Stimulated activated naive CD8-positive, alpha-beta T cell treated with anti-CD3 and anti-CD28 coated beads, Interleukin-15, Interleukin-2, amounts not matched to agents 100 ng/mL and 50 ng/mL, for 24 hours (primary cell): ENCODE measurements at regions not wholly inside any gene's neighbourhood (a gene's known extent, or its start where the extent isn't known, plus 50 kb on each side); places are given as distances from the start of the nearest gene placed in this dataset.

Experiments used
- H3K27ac Mint-ChIP-seq: one replicate; pipeline ENCODE4 v1.8.0; 2021; ENCODE audit warnings: mild to moderate bottlenecking, mixed read lengths
- H3K27me3 Mint-ChIP-seq: one replicate; pipeline ENCODE4 v1.8.0; 2021; ENCODE audit warnings: mixed read lengths
- H3K36me3 Mint-ChIP-seq: one replicate; pipeline ENCODE4 v1.8.0; 2021; ENCODE audit warnings: low read depth, mixed read lengths
- H3K4me1 Mint-ChIP-seq: one replicate; pipeline ENCODE4 v1.8.0; 2021; ENCODE audit warnings: low read depth, mixed read lengths
- H3K4me3 Mint-ChIP-seq: one replicate; pipeline ENCODE4 v1.8.0; 2021; ENCODE audit warnings: mild to moderate bottlenecking, mixed read lengths
- H3K9me3 Mint-ChIP-seq: one replicate; pipeline ENCODE4 v1.8.0; 2021; ENCODE audit warnings: mixed read lengths

DNA sequence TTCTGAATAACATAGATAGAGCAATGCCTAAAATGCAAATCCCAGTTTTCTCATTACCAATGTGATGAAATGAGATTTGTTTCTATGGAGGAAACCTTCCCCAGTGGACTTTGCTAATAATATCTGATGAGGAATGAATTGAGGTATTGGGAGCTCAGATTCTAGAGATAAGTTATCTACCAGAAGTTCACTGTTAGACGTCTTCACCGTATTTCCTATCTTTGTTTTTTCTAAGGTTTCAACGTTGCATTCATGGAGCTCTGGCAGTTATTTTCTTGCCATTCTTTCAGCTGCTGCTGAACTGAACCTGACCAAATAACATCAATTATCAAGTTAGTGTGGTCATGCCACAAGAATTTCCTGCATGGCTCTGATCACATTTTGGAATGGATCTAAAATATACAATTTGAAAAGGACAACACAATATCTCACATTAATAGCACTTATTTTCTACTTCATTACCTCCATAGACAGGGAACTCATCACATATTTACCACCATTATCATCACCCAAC lies 511.8 kb upstream of the LCORL start:
- H3K4me3 Mint-ChIP-seq = no peak overlapping the region
- no peaks in the 10 kb centered on the region for H3K27me3 Mint-ChIP-seq
- H3K36me3 Mint-ChIP-seq = no peaks in the 10 kb centered on the region
- H3K27ac Mint-ChIP-seq = no peak overlapping the region
- no peaks in the 10 kb centered on the region for H3K9me3 Mint-ChIP-seq
- H3K4me1 Mint-ChIP-seq = no peaks in the 10 kb centered on the region

DNA sequence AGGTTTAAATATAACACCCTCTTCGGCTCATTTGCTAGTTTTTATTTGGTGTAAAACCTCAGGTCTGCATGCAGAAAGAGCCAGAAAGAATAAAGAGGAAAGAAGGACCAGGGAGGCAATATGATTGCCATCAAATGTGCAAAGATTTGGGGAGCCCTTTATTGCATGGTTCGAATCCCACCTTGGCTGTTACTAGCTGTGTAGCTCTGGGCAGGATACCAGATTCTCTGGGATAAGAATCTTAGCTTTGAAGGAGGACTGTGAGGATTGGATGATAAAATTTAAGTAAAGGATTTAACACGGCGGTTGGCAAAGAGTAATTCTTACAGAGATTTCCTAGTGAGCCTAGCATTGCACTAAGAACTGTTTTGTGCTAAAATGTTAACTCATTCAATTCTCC lies 510.2 kb upstream of the LCORL start:
- Mint-ChIP-seq H3K9me3 (no peaks in the 10 kb centered on the region), H3K36me3 (no peaks in the 10 kb centered on the region), H3K4me1 (no peaks in the 10 kb centered on the region), H3K27me3 (no peaks in the 10 kb centered on the region), H3K27ac (no peak overlapping the region), H3K4me3 (no peak overlapping the region)

DNA sequence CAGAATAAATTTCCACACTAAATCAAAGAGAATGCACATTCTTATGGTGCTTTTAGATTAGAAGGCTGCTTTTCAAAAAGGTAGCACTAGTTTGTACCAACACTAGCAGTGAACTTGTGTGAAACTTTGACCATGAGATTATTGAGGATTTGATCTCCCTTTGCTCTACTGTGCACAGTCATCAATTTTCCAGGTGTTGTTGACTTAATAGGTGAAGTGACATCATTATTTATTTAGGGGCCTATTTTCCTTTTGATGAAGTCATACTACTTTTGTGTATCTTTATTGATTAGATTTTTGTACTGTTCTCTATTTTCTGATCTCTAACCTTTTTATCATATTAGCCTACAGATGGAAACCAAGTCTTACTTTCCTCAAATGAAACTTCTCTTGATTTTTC lies 507.9 kb upstream of the LCORL start:
- no peaks in the 10 kb centered on the region for H3K27me3 Mint-ChIP-seq
- no peaks in the 10 kb centered on the region for H3K9me3 Mint-ChIP-seq
- H3K4me1 Mint-ChIP-seq = no peaks in the 10 kb centered on the region
- H3K27ac Mint-ChIP-seq = no peak overlapping the region
- H3K36me3 Mint-ChIP-seq = no peaks in the 10 kb centered on the region
- H3K4me3 Mint-ChIP-seq = no peak overlapping the region

DNA sequence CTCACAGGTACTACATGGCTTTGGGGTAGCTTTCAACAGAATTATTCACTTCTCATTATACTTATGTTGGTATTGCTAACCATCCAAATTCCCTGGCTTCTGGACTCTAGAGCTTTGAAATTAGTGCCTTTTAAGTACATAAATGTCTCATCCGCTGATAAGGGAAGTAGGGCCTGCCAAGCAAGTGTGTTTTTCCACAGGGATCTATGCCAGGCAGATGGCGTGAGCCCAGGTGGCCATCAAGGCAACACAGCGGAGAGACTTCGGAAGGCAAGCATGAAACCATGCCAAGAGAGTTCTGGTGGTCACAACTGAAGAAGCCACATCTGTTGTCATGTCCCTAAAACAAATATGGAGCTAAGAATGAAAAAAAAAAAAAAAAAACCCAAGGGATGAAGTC lies 503.1 kb upstream of the LCORL start:
- Mint-ChIP-seq H3K27ac (no peak overlapping the region), H3K4me3 (no peak overlapping the region), H3K36me3 (no peaks in the 10 kb centered on the region), H3K4me1 (no peaks in the 10 kb centered on the region), H3K27me3 (no peaks in the 10 kb centered on the region), H3K9me3 (no peaks in the 10 kb centered on the region)

DNA sequence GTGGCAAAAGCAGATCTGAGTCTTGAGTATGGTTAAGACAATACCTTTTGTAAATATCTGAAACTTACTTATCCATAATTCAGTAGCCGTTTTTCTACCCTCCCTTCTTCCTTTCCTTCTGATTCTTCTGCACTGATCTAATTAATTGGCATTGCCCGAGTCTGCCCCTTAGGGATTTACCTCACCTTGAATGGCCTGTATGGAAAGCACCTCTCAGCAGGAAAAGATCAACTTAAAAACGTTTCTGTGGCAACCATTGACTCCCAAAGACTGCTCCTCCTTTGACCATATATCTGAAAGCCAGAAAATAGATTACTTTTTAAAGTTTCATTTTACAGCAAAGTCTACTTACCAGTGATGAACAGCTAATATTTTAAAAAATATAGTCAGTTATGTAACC lies 496.5 kb upstream of the LCORL start:
- no peak overlapping the region for H3K27ac Mint-ChIP-seq
- no peaks in the 10 kb centered on the region for H3K9me3 Mint-ChIP-seq
- no peaks in the 10 kb centered on the region for H3K36me3 Mint-ChIP-seq
- H3K27me3 Mint-ChIP-seq = no peaks in the 10 kb centered on the region
- H3K4me3 Mint-ChIP-seq = no peak overlapping the region
- no peaks in the 10 kb centered on the region for H3K4me1 Mint-ChIP-seq

DNA sequence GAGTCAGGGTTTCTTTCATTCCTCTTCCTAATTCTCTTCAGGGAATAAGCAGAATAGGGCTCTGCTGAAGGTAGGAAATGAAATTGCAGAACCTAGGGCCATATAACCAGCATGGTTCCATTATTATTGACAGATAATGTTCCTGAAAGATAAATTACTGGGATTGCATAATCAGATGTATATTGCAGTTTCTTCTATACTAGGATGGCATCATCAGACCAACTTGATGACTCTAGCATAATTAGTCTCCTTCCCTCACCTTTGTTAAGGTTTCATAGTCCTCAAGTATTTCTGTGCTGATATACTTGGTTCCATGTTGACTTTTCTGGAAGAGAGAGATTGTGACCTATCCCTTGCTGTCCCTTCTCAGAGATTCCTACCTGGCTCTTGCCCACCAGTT lies 492.3 kb upstream of the LCORL start:
- H3K36me3 Mint-ChIP-seq = no peaks in the 10 kb centered on the region
- peaks cover 8% of the 10 kb centered on the region for H3K9me3 Mint-ChIP-seq
- no peak overlapping the region for H3K27ac Mint-ChIP-seq
- H3K4me1 Mint-ChIP-seq = no peaks in the 10 kb centered on the region
- H3K27me3 Mint-ChIP-seq = no peaks in the 10 kb centered on the region
- no peak overlapping the region for H3K4me3 Mint-ChIP-seq

DNA sequence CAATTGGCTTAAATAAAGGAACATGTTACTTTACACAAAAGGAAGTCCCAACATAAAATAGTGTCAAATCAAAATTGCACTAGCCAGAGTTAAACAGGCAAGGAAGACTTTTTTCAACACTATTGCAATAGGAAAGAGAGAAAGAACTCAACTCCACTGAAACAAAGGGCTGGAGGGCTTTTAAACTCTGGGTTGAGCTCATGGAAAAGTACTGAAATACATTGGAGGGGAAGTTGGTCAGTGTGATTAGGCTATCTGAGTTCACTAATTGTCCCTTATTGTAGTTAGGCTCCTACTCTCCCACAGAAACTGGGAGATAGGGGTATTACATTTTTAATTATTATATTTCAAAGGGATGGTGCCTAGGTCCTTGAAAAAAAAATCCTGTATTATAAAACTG lies 491.2 kb upstream of the LCORL start:
- no peaks in the 10 kb centered on the region for H3K4me1 Mint-ChIP-seq
- no peaks in the 10 kb centered on the region for H3K36me3 Mint-ChIP-seq
- no peaks in the 10 kb centered on the region for H3K27me3 Mint-ChIP-seq
- H3K27ac Mint-ChIP-seq = no peak overlapping the region
- peaks cover 8% of the 10 kb centered on the region for H3K9me3 Mint-ChIP-seq
- H3K4me3 Mint-ChIP-seq = no peak overlapping the region

DNA sequence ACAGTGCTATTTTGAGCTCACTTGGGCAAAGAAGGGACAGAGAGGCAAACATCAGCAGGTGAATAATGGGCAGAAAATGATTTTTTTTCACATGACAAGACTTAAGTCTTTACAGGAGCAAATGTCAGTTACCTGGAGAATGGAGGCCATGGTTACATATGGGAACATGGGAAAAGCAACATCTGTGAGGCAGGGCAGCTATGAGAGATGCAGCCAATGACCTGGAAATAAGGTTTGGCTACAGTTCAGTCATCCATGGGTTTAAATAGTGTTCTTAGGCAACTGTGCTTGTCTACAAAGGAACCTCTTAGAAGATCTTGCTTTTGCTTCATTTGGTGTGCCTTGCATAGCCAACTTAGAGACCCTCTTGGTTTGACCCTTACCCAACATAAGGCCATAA lies 490.2 kb upstream of the LCORL start:
- Mint-ChIP-seq H3K36me3 (no peaks in the 10 kb centered on the region), H3K4me3 (no peak overlapping the region), H3K4me1 (no peaks in the 10 kb centered on the region), H3K9me3 (peaks cover 8% of the 10 kb centered on the region), H3K27me3 (no peaks in the 10 kb centered on the region), H3K27ac (no peak overlapping the region)

DNA sequence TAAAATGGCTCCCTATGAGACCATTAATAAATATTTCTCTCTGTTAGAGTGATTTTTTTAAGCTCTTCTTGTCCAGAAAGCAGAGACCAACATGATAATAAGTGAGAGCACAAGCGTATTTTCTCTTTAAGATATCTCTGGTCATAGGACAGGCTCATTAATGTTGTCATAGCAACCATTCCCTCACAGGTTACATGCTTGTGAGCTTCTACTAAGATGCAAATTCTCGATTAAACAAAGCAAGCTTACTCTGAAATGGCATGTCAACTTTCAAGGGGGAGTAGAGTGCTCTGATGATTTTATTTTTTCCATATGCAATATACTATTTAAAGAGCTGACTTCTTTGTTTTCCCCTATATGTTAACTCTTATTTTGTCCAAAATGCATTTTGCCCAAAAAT lies 487.2 kb upstream of the LCORL start:
- H3K4me3 Mint-ChIP-seq = no peak overlapping the region
- no peaks in the 10 kb centered on the region for H3K27me3 Mint-ChIP-seq
- no peak overlapping the region for H3K27ac Mint-ChIP-seq
- H3K36me3 Mint-ChIP-seq = no peaks in the 10 kb centered on the region
- H3K4me1 Mint-ChIP-seq = no peaks in the 10 kb centered on the region
- H3K9me3 Mint-ChIP-seq = peaks cover 8% of the 10 kb centered on the region

DNA sequence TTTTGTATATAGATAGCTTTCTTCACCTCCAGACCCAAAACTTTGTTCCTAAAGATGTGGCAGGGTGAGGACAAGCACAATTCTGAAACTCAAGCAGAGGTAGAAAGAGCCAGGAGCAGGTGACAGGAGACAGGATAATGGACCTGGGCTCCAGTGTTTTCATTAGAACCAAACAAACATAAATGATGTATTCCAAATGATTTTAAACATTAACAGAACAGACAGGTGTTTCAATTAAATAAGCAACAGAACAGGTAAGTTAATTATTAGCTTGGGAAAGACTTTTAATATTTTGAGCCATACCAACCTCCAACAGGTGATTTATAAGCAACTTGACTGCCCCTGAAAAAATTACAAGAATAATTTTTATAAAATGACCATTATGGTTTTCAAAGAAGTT lies 459.4 kb upstream of the LCORL start:
- Mint-ChIP-seq H3K36me3 (no peaks in the 10 kb centered on the region), H3K4me3 (no peak overlapping the region), H3K27ac (no peak overlapping the region), H3K27me3 (no peaks in the 10 kb centered on the region), H3K9me3 (peaks cover 13% of the 10 kb centered on the region), H3K4me1 (no peaks in the 10 kb centered on the region)

DNA sequence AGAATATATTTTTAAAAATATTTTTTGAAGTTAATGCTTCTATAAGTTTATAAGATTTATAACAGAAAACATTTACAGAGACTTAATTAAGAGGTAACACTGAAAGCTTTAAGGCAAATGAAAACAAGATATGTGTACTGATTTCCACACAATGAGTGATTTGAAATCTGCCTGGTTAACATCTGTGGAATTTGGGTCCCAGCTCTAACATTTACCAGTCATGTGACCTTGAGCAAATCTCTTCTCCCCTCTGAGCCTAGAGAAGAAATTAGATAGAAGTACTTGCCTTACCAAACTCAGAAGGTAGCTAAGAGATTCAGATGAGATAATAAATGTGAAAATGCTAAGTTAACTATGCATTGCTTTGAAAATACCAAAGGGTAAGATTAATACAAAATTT lies 458.8 kb upstream of the LCORL start:
- Mint-ChIP-seq H3K9me3 (peaks cover 13% of the 10 kb centered on the region), H3K27ac (no peak overlapping the region), H3K4me1 (no peaks in the 10 kb centered on the region), H3K36me3 (no peaks in the 10 kb centered on the region), H3K4me3 (no peak overlapping the region), H3K27me3 (no peaks in the 10 kb centered on the region)

DNA sequence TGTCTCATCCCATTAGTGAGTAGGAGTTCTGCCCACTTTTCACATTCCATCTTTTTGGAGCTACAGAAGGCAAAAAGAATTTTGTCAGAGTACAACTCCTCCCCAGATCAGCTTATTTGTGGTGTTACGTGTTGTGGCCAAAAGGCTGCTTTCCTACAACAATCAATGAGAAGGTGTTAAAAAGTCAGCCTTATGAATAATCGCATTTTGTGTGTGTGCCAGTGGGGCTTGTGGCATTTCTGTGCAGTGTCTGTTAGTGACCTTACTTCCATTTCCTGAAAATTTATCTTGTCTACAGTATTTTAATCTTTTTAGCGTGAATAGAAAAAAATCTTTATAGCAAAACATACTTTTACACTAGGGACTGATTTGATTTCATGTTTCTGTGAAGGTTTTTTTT lies 458.3 kb upstream of the LCORL start:
- Mint-ChIP-seq H3K9me3 (peaks cover 7% of the 10 kb centered on the region), H3K27me3 (no peaks in the 10 kb centered on the region), H3K27ac (no peak overlapping the region), H3K36me3 (no peaks in the 10 kb centered on the region), H3K4me3 (no peak overlapping the region), H3K4me1 (no peaks in the 10 kb centered on the region)

DNA sequence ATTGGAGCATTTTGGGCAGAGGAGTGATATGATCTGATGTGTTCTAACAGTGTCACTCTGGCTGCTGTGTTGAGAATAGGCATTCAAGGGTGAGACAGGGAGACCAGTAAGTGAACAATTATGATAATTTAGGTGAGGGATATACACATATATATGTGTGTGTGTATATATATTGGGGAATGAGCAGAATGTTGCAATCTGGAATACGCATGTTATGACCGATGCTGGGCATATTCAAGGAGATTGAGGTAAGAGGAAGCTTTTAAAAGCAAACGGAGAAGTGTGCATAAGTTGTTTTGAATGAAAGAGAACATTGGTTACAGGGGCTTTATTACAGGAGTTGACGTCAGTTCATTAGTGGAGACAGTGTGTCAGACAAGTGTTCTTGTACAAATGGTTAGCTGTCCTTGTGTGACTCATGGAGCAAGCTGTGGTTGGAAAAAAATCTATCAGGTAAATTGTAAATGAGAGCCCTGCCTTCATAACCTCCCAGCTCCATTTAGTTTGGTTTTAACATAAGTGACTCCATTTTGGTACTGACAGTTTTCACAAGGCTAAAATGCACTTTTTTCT lies 442.5 kb upstream of the LCORL start:
- no peak overlapping the region for H3K27ac Mint-ChIP-seq
- H3K9me3 Mint-ChIP-seq = peaks cover 9% of the 10 kb centered on the region
- no peaks in the 10 kb centered on the region for H3K4me1 Mint-ChIP-seq
- no peaks in the 10 kb centered on the region for H3K36me3 Mint-ChIP-seq
- no peaks in the 10 kb centered on the region for H3K27me3 Mint-ChIP-seq
- no peak overlapping the region for H3K4me3 Mint-ChIP-seq

DNA sequence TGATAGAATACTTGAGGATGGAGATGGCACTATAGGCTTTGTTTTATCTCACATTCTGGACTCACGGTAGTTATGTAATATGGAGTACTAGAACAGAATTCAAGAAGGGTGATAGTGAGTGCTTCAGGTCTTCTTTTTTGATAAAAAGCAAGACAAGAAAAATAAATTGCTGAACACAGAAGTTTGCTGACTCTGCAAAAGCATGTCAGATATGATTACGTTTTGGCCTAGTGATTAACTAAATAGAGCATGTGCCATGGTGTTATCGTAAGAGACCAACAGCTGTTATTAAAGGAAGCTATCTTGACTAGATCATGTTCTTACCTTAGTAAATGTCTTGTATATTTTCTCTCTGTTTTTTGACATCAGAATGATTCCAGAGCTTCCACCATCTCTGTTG lies 436.9 kb upstream of the LCORL start:
- H3K4me3 Mint-ChIP-seq = no peak overlapping the region
- H3K9me3 Mint-ChIP-seq = peaks cover 2% of the 10 kb centered on the region
- no peaks in the 10 kb centered on the region for H3K36me3 Mint-ChIP-seq
- no peaks in the 10 kb centered on the region for H3K27me3 Mint-ChIP-seq
- no peak overlapping the region for H3K27ac Mint-ChIP-seq
- H3K4me1 Mint-ChIP-seq = no peaks in the 10 kb centered on the region

DNA sequence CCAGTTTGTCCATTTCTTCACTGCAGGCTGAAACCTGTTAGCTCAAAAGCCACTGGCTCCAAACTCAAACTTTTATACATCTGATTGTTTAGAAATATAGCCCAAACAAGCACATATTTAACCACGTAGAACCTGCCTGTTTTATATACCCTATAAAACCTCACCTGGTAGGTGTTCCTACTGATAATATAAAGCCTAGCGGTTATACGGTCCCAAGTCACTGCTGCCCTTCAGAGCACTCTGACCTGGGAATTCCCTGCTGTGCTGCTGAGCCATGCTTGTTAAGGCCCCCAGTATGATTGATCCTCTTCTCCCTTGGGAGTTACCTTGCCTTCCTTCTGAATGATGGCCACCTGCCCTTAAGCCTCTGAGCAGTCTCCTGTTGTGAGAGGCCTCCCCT lies 432.8 kb upstream of the LCORL start:
- no peaks in the 10 kb centered on the region for H3K9me3 Mint-ChIP-seq

DNA sequence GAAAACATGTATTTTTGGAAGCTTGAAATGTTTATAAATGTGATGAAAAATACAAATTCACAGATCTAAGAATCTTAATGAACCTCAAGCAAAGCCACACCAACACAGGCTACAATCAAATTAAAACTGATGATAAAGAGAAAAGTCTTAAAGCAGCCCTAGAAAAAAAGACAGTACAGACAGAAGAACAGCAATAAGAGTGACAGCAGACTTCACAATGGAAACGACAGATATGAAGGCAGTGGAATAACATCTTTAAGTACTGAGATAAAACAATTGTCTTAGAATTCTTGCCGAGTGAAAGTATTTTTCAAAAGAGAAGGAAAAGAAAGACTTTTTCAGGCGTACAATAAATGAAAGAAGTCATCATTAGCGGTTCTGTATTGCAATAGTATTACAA lies 423.6 kb upstream of the LCORL start:
- peaks cover 12% of the 10 kb centered on the region for H3K9me3 Mint-ChIP-seq
- H3K36me3 Mint-ChIP-seq = no peaks in the 10 kb centered on the region
- no peaks in the 10 kb centered on the region for H3K4me1 Mint-ChIP-seq
- no peaks in the 10 kb centered on the region for H3K27me3 Mint-ChIP-seq
- no peak overlapping the region for H3K27ac Mint-ChIP-seq
- H3K4me3 Mint-ChIP-seq = no peak overlapping the region

More for the DNA sequence above, 432.8 kb upstream of the LCORL start:
- H3K27me3 Mint-ChIP-seq = no peaks in the 10 kb centered on the region
- H3K27ac Mint-ChIP-seq = no peak overlapping the region
- no peaks in the 10 kb centered on the region for H3K4me1 Mint-ChIP-seq
- H3K4me3 Mint-ChIP-seq = no peak overlapping the region
- H3K36me3 Mint-ChIP-seq = no peaks in the 10 kb centered on the region
